GM21381 (cell line): ENCODE measurements at regions not wholly inside any gene's neighbourhood (a gene's known extent, or its start where the extent isn't known, plus 50 kb on each side); places are given as distances from the start of the nearest gene placed in this dataset.

Experiments used
- ATAC-seq: cut with Tn5 transposase; IDR thresholded peaks from one replicate; pipeline ENCODE4 v1.9.1; 2021; ENCODE audit warnings: mild to moderate bottlenecking, moderate library complexity; ENCODE audit not compliant: unreplicated experiment

DNA sequence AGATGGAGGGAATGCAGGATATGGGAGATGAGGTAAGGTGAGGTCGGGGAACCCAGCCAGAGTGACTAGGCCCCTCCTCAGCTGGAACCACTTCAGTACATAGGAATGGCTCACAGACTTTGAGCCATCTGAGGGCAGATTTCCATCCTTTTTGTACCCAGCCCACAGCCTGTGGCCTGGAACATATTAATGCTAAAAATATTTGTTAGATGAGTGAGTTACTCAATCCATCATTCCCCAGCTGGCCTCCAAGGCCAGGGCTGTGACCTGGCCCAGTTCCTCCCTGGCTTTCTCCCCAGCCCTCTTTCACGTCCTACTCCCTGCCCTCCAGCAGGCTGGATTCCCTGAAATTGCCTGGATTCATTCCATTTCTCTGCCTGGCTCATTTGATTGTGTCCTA is 57.2 kb upstream of the PRDM11 start:
- no peak for ATAC-seq

DNA sequence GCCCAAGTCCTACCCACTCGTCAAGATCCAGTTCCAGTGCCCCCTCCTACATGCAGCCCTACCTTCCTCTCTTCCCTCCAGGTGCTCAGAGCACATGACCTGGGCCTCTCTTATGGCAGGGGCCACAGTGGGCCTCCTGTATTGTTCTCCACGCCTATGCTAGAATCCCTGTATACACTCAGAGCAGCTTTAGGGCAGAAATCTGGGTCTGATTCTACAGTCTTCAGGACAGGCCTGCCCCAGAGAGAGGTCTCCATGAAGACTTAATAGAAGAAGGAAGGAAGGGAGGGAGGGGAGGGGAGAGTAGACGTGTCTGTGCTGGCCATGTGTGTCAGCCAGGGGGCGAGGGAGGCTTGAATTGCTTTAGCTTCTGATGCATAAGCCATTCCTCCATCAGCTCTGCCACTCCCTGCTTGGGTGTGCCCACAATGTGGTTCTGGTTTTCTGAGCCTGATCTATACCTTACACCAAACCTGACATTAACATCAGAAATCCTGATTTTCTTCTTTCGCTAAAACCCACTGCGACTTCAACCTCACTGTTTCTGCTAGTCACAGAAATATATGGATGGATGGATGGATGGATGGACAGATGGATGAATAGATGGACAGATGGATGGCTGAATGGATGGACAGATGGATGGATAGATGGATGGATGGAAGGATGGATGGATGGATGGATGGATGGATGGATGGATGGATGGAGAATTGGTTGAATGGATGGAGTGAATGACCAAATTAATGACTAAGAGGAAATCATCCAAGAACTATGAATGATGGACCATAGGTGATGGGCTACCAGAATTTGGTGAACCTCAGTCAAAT is 56.6 kb upstream of the PRDM11 start:
- no peak for ATAC-seq

DNA sequence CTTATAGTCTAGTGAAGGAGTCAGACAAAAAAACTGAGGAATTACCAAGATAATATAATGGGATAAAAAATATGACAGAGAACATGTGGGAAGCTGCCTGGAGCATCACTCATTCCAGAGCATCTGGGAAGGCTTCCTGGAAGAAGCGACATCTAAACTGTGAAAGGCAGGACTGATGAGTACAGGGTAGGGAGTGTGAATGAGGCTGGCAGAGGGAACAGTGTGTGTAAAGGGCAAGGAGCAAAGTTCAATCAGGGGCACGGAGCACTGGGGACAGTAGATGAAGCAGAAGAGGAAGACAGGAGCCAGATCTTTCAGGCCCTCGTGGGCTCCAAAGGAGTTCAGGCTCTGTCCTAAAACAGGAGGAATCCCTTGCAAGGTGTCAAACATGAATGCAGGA is 55.8 kb upstream of the PRDM11 start:
- no peak for ATAC-seq

DNA sequence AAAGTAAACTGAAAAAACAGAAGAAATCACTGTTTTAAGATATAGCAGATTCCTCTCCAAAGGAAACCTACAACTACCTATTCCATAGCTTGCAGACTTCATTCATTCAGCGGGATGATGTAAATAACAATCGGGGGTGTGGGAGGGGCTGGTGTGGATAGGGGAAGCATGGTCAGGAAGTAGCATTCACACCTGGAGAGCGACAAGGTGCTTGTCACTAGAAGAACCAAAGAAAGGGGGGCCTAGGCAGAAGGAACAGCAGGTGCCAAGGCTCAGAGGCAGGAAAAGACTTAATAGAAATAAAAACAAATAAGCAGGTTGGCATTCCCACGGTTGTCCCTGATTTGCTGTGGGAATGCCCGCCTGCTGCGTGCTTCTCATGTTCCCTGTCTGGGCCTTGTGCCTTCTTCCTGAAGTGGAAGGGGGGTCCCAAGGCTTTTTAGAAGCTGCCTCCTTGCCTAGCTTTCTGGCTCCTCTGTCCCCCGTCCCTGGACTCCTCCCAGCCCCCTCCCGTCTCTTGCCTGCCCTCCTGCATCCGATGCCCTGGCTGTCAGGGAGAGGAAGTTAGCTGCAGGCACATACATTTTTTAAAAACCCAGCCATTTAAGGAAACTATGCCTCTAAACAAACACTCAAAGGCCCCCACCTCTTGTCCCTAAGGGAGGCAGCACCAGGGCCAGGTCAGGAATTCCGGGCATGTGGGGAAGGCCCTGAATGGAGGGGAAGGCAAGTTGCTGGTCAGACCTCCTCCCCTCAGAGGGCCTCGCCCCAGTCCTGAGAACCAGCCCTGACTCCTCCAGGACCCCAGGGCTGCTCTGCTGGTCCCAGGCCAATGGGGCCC is 54.7 kb upstream of the PRDM11 start:
- no peak for ATAC-seq

DNA sequence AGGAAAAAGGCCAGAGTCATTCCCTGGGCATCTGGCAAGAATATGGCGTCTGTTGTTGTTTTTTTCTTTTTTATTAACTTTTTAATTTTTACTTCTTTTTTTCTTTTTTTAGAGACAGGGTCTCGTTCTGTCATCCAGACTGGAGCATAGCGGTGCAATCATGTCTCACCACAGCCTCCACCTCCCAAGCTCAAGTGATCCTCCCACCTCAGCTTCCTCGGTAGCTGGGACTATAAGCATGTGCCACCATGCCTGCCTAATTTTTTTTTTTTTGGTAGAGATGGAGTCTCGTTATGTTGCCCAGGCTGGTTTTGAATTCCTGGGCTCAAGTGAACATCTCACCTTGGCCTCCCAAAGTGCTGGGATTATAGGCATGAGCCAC is 54.0 kb upstream of the PRDM11 start:
- ATAC-seq, result no peak

DNA sequence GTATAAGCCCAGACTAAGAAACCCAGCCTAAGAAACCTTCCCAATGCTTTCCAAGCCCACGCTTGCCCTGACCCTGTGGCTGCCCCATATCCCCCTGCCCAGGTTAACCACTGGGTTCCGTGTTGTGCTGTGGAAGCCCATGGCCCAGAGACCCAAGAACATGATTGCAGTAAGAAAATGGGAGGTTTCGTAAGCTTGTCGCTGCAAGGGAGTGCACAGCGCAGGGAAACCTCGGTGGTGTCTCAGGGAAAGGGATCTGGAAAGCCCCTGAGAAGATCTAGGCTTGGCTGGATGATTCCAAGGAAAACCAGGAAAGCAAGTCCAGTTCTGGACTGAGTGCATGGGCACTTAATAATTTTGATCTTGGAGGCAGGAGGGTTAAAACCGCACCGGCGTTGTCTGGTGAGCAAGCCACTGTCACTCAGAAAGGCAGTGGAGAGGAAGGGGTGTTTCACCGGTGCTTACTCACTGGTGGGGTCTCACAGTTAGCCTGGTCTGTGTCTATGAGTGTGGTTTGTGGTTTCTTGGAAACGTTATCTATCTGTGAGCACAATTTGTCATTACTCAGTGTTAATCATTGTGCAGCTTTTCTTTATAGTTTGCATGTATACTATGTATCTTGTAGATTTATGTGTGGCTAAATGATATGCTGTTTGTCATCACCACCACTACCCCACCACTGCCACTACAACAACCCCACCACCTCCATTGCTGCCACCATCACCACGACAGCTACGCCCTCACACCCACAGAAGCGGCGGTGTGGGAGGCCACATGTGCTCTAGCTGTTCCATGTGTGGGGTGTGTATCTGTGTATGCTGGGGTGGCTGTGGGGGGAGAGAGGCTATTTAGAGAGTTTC is 53.3 kb upstream of the PRDM11 start:
- ATAC-seq, result no peak

DNA sequence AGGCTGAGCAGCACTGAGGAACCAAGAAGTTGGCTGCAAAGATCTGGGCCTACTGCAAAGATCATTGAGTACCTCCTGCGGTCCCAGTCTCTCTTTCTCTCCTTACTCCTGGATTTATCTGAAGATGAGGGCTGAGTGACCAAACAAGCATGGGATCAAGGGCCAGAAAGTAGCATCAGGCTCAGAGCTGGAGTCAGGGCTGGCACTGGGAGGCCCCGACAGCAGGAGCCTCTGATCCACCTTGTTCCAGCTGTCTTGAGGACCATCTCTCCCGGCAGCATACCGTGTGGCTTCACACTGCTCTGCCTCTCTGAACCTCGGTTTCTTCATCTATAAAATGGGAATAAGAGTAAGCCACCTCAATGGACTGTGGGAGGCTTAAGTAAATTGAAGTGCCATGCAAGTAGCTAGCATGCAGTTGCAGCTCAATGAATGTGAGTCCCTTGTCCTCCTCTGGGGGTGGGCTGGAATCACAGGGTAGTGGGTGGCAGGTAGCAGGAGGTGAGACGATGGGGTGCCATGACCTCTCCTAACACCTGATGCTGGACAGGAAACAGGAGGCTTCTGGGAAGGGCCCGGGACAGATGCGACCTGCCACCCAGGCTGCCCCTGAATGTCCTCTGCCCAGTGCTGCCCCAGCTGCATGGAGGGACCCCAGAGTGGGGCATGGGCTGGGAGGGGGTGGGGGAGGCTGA is 52.5 kb upstream of the PRDM11 start:
- no peak for ATAC-seq

DNA sequence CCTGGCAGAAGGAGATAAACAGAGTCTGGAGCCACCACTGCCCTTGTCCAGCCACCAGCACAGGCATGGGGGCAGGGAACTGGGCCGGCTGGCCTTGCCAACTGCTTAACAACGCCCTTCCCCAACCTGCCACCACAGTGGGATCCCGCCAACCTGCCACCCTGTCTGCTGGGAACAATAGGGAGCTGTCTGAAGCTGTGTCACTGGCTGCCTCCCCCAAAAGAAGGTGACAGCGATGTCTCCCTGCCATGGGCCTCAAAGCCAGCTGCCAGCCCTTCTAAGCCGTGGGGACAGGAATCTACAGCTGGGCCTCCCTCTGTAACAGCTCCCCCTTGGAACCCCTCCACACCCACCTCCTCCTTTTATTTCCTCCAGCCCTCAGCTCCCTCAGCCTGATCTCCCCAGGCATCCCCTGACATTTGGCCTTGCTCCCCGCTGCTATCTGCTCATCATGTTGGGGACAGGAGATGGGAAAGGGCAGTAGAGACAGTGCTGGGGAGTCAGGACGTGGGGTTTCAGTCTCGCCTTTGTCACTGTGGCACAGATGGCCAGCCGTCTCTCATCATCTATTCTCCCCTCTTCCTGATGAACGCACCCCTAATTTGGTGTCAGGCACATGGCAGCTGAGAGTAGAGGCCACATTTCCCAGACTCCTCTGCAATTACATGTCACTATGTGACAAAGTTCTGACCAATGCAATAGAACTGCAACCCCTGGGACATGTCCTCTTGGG is 51.3 kb upstream of the PRDM11 start:
- no peak for ATAC-seq

DNA sequence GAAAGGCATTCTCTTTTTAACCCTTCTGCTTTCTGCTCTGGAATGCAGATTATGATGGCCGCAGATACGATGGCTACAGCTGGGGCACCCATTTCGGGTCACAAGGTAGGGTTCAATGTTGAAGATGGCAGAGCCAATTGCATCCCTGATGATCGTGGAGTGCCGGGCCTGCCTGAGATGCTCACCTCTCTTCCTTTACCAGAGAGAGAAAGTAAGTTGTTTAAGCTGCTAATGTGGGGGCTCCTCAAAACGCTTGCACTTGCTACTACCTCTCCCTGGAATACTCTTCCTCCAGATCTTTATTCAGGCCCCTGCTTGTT is 50.8 kb upstream of the PRDM11 start:
- ATAC-seq, result no peak

DNA sequence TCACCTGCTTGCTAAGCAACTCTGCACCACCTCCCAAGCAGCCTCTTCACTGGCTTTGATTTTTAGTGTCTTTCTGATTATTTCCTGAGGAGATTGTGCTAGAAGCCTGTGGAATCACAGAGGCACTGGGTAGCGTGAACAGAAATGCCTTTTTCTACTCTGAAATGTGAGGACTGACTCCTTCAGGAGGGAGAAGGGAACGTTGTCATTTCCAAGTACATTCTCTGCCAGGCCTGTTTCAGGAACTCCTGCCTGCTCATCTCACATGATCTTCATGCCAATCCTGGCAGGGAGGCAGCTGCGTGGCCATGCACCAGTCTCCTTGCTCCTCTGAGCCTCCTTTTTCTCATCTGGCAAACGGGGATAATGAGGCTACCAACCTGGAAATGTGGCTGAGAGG is 49.8 kb upstream of the PRDM11 start:
- ATAC-seq, result no peak
